ENCODE measurements at regions not wholly inside any gene's neighbourhood (a gene's known extent, or its start where the extent isn't known, plus 50 kb on each side); places are given as distances from the start of the nearest gene placed in this dataset.

GRCh38 chr7:106776618-106777347 is 88.3 kb upstream of the PIK3CG start:
- no peak for DNase-seq

GRCh38 chr7:106777674-106778299 is 87.3 kb upstream of the PIK3CG start:
- DNase-seq, result no peak

GRCh38 chr7:106778656-106779250 is 86.3 kb upstream of the PIK3CG start:
- DNase-seq, result no peak

GRCh38 chr7:106779877-106780276 is 85.2 kb upstream of the PIK3CG start:
- no peak for DNase-seq

GRCh38 chr7:106781007-106781406 is 84.1 kb upstream of the PIK3CG start:
- DNase-seq, result no peak

- no peak for DNase-seq
These were observed 83.1 kb upstream of the PIK3CG start for GRCh38 chr7:106781828-106782544.

- no peak for DNase-seq
These were observed 81.8 kb upstream of the PIK3CG start for GRCh38 chr7:106783286-106783685.

GRCh38 chr7:106788637-106789036 is 76.4 kb upstream of the PIK3CG start:
- no peak for DNase-seq

- no peak for DNase-seq
These were observed 73.6 kb upstream of the PIK3CG start for GRCh38 chr7:106791526-106791925.

- DNase-seq, result no peak
These were observed 72.7 kb upstream of the PIK3CG start for GRCh38 chr7:106792233-106792926.

- peak; percentile 24 to 45 for DNase-seq
These were observed 71.8 kb upstream of the PIK3CG start for GRCh38 chr7:106793015-106793975.

GRCh38 chr7:106794276-106795083 is 70.6 kb upstream of the PIK3CG start:
- DNase-seq, result peak in 1 of 2 experiments; percentile 14

- no peak for DNase-seq
These were observed 69.8 kb upstream of the PIK3CG start for GRCh38 chr7:106795084-106795876.

- DNase-seq, result no peak
These were observed 69.2 kb upstream of the PIK3CG start for GRCh38 chr7:106795877-106796231.

- no peak for DNase-seq
These were observed 67.1 kb upstream of the PIK3CG start for GRCh38 chr7:106797937-106798336.

- DNase-seq, result no peak
These were observed 62.5 kb upstream of the PIK3CG start for GRCh38 chr7:106802589-106802988.

- DNase-seq, result peak in 1 of 2 experiments; percentile 12
These were observed 58.5 kb upstream of the PIK3CG start for GRCh38 chr7:106806556-106806955.

- DNase-seq, result no peak
These were observed 57.6 kb upstream of the PIK3CG start for GRCh38 chr7:106807474-106807873.

GRCh38 chr7:106808967-106809635 is 56.0 kb upstream of the PIK3CG start:
- no peak for DNase-seq

Measured in NCI-H2081 (cell line).